Bronchial epithelial cell (primary cell): ENCODE measurements at regions not wholly inside any gene's neighbourhood (a gene's known extent, or its start where the extent isn't known, plus 50 kb on each side); places are given as distances from the start of the nearest gene placed in this dataset.

Experiments used
- DNase-seq: peaks from one replicate; pipeline ENCODE4 v3.0.0-alpha.2; 2010; ENCODE audit warnings: low read depth
- FAIRE-seq: peaks from 2 replicates; lab custom pipeline; 2011; peaks lifted over from hg19 to GRCh38; lab: Jason Lieb, UNC
- H3K27me3 ChIP-seq: 2 replicates; pipeline ENCODE4 v1.5.1; 2011; ENCODE audit warnings: low read length; ENCODE audit not compliant: control insufficient read depth, insufficient read depth
- H3K36me3 ChIP-seq: 2 replicates; pipeline ENCODE4 v1.5.1; 2011; ENCODE audit warnings: low read length; ENCODE audit not compliant: control insufficient read depth, insufficient read depth
- H3K4me3 ChIP-seq: 2 replicates; pipeline ENCODE4 v1.5.1; 2011; ENCODE audit warnings: mild to moderate bottlenecking, low read depth, low read length, control low read depth
- TF ChIP-seq, protein P1 (sequence below): IDR thresholded peaks from 2 replicates; pipeline ENCODE4 v1.5.1; 2011; ENCODE audit warnings: mild to moderate bottlenecking, moderate library complexity, low read length, control low read depth, inconsistent platforms; ENCODE audit not compliant: insufficient read depth, severe bottlenecking

DNA sequence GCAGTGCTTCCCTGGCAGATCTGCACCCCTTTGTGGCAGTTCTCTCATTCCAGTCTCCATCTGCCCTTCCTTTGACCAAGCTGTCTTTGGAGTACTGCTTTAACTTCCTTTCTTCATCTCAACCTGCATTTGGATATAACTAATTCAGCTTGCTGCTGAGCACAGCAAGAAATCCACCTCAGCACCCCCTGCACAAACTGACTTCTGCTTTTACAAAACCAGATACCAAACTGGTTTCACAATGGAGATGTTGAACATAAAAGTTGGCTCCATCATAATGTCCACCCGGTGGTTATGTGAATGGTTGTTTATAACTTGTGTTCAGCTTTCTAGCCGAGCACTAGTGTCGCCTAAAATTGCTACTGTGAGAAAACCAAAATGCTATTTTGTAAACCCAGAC, 341.1 kb upstream of the SEMA6D start:
- no peak overlapping the region for H3K4me3 ChIP-seq
- TF ChIP-seq, protein P1, sequence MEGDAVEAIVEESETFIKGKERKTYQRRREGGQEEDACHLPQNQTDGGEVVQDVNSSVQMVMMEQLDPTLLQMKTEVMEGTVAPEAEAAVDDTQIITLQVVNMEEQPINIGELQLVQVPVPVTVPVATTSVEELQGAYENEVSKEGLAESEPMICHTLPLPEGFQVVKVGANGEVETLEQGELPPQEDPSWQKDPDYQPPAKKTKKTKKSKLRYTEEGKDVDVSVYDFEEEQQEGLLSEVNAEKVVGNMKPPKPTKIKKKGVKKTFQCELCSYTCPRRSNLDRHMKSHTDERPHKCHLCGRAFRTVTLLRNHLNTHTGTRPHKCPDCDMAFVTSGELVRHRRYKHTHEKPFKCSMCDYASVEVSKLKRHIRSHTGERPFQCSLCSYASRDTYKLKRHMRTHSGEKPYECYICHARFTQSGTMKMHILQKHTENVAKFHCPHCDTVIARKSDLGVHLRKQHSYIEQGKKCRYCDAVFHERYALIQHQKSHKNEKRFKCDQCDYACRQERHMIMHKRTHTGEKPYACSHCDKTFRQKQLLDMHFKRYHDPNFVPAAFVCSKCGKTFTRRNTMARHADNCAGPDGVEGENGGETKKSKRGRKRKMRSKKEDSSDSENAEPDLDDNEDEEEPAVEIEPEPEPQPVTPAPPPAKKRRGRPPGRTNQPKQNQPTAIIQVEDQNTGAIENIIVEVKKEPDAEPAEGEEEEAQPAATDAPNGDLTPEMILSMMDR, result no peak
- DNase-seq (no peak), FAIRE-seq (no peak)
- no peaks in the 10 kb centered on the region for H3K27me3 ChIP-seq
- no peaks in the 10 kb centered on the region for H3K36me3 ChIP-seq

DNA sequence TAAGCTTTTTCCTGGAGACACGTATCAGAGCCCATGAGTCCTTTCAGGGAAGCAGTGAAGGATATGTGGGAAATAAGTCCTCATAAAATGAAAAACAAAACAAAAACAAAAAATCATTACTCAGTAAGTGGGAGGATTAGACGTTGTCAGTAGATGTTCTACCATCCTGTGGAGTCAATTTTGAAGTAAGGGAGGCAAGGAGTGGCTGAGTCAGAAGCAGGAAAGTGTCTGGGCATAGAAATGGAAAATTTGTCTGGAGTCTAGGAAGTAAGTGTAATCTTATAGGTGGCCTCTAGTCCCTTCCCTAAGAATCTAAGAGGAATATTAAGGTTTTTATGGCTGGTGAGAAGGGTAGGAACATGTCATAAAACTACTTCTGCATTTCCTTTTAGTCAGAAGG, 339.8 kb upstream of the SEMA6D start:
- Histone ChIP-seq H3K27me3 (no peaks in the 10 kb centered on the region), H3K4me3 (no peak overlapping the region), H3K36me3 (no peaks in the 10 kb centered on the region)
- TF ChIP-seq, protein P1, result no peak
- DNase-seq (peak; percentile 15), FAIRE-seq (no peak)

DNA sequence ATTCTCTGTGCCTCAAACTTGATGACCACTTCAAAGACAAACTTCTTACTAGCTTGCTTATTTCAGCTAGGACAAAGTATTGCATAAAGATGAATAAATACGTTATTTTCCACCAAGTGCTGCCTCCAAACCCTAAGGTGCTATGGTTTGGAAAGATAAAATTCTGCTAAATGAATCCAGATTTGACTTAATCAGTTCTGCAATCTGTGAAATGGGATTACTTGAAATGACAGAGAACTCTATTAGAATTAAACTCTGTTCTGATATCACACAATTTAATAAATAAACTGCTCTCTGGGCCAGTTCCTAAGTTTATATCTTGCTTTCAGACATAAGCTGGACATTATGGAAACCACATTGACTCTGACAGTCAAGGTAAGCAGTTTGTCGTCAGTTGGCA, 338.8 kb upstream of the SEMA6D start:
- TF ChIP-seq, protein P1, result no peak
- FAIRE-seq, result no peak
- Histone ChIP-seq H3K4me3 (no peak overlapping the region), H3K27me3 (no peaks in the 10 kb centered on the region), H3K36me3 (no peaks in the 10 kb centered on the region)
- DNase-seq, result no peak

DNA sequence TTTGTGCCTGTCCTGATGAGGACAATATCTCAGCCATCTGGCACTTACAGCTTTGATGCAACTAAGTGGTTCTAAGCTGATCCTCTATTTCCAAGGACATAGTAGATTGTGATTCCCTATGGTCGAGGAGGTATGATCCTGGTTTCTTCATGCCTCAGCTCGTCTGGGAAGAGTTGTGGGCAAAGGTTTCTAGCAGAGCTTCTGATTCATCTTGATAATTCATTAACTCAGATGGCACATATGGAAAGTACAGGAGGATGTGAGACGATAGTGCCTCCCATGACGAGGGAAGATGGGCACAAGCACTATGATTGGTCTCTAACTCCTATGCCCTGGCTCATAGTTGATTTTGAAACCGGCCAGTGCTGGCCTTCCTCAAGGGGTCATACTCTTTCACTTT, 334.2 kb upstream of the SEMA6D start:
- DNase-seq (peak; percentile 82), FAIRE-seq (no peak)
- H3K4me3 ChIP-seq, result no peak overlapping the region
- TF ChIP-seq, protein P1, result no peak
- H3K27me3 ChIP-seq, result no peaks in the 10 kb centered on the region
- no peaks in the 10 kb centered on the region for H3K36me3 ChIP-seq

DNA sequence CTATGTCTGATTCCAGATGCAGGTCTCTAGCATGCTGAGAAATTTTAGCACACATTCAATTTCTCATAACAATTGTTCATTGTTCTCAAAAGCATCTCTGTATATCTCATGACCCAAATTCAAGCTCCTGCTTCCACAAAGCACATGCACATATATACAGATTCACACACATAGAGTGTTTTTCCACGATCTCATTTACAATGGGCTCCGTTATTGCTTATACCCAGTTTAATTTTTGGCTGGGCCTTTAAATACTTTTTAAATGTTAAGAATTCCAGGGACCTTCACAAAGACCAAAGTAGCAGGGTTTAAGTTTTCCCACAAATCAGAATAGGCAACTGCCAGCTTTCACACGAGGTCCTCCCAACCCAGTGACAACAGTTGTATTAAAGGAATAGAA, 333.5 kb upstream of the SEMA6D start:
- no peaks in the 10 kb centered on the region for H3K36me3 ChIP-seq
- FAIRE-seq (no peak), DNase-seq (no peak)
- TF ChIP-seq, protein P1, result no peak
- H3K4me3 ChIP-seq, result no peak overlapping the region
- H3K27me3 ChIP-seq, result no peaks in the 10 kb centered on the region

DNA sequence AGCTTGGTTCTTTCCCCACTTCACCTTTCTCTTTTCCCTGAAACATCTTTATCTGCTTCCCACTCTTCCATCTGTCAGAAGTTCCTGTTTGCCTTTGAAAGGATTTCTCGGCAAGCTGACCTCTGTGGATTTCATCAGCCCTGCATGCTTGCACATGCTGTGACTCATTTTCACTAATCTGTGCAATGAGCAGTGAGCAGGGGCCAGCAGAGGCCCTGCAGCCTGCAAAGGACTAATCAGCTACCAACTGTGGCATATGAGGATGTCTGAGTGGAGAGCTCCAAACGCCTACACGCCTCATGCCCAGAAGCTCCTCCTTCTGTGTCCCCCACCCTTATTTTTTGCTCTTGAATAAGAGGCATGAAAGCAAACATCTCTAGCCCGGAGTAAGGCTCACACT, 333.0 kb upstream of the SEMA6D start:
- DNase-seq, result peak; percentile 94
- no peak for FAIRE-seq
- Histone ChIP-seq H3K4me3 (no peak overlapping the region), H3K27me3 (no peaks in the 10 kb centered on the region), H3K36me3 (no peaks in the 10 kb centered on the region)
- TF ChIP-seq, protein P1, result no peak
